SU-DHL-6 (cell line): ENCODE measurements at regions not wholly inside any gene's neighbourhood (a gene's known extent, or its start where the extent isn't known, plus 50 kb on each side); places are given as distances from the start of the nearest gene placed in this dataset.

Experiments
- H2AFZ ChIP-seq: fragments of 200-600 bp; sonication (generic); 2 replicates; pipeline ENCODE4 v1.6.1; 2014; ENCODE audit warnings: low read depth, mild to moderate bottlenecking, moderate library complexity, mixed read lengths, antibody characterized with exemption, low read length; ENCODE audit not compliant: severe bottlenecking
- H3F3A ChIP-seq: fragments of 200-600 bp; shearing (Covaris generic); 2 replicates; pipeline ENCODE4 v1.6.0; 2016; ENCODE audit warnings: antibody characterized with exemption, mild to moderate bottlenecking; ENCODE audit not compliant: insufficient read depth
- H3K27ac ChIP-seq: fragments of 200-600 bp; sonication (generic); 2 replicates; pipeline ENCODE4 v1.5.1; 2016; ENCODE audit warnings: low read depth, mild to moderate bottlenecking, low read length, moderate library complexity, mixed read lengths
- H3K27me3 ChIP-seq: fragments of 200-600 bp; sonication (generic), shearing (Covaris generic); 2 replicates; pipeline ENCODE4 v1.6.0; 2014; ENCODE audit warnings: mild to moderate bottlenecking, low read length
- H3K36me3 ChIP-seq: fragments of 200-600 bp; sonication (generic); 2 replicates; pipeline ENCODE4 v1.6.1; 2014; ENCODE audit warnings: mild to moderate bottlenecking, low read length, mixed read lengths
- H3K4me2 ChIP-seq: fragments of 300-600, 200-600 bp; shearing (Covaris generic), sonication (generic); 2 replicates; pipeline ENCODE4 v1.6.0; 2014; ENCODE audit warnings: low read length, low read depth, mild to moderate bottlenecking; ENCODE audit not compliant: poor library complexity, severe bottlenecking
- H3K4me3 ChIP-seq: fragments of 200-600 bp; sonication (generic); 2 replicates; pipeline ENCODE4 v1.5.1; 2014; ENCODE audit warnings: antibody characterized with exemption, low read length, mild to moderate bottlenecking, mixed read lengths; ENCODE audit not compliant: insufficient read depth, poor library complexity, severe bottlenecking
- H3K79me2 ChIP-seq: fragments of 200-600 bp; sonication (generic); 2 replicates; pipeline ENCODE4 v1.6.1; 2014; ENCODE audit warnings: mild to moderate bottlenecking, low read length, moderate library complexity; ENCODE audit not compliant: insufficient read depth
- H3K9ac ChIP-seq: fragments of 200-600 bp; sonication (generic); 2 replicates; pipeline ENCODE4 v1.7.0; 2014; ENCODE audit warnings: mild to moderate bottlenecking, low read length
- H3K9me2 ChIP-seq: fragments of 200-600 bp; sonication (generic); replicated peaks from 2 replicates; pipeline ENCODE4 v1.6.1; 2014; ENCODE audit warnings: low read length; ENCODE audit not compliant: insufficient read depth
- H3K9me3 ChIP-seq: fragments of 200-600 bp; sonication (generic); 2 replicates; pipeline ENCODE4 v1.6.1; 2014; ENCODE audit warnings: low read length, mixed read lengths; ENCODE audit not compliant: insufficient read depth
- H4K20me1 ChIP-seq: fragments of 200-600 bp; sonication (generic); 2 replicates; pipeline ENCODE4 v1.6.1; 2014; ENCODE audit warnings: low read depth, mild to moderate bottlenecking, antibody characterized with exemption, low read length, moderate library complexity, mixed read lengths
- EZH2phosphoT487 ChIP-seq: fragments of 200-600 bp; sonication (generic), shearing (Covaris generic); conservative IDR thresholded peaks from 2 replicates; pipeline ENCODE4 v1.6.1; 2018; ENCODE audit warnings: mild to moderate bottlenecking, antibody characterized with exemption, low read length, moderate library complexity, mixed read lengths
- TF ChIP-seq, protein P1 (sequence below): fragments of 200-600 bp; sonication (generic); IDR thresholded peaks from one replicate; pipeline ENCODE4 v1.5.1; 2017; ENCODE audit warnings: antibody characterized with exemption, mild to moderate bottlenecking, low read length, moderate library complexity; ENCODE audit not compliant: insufficient read depth, poor library complexity, severe bottlenecking

DNA sequence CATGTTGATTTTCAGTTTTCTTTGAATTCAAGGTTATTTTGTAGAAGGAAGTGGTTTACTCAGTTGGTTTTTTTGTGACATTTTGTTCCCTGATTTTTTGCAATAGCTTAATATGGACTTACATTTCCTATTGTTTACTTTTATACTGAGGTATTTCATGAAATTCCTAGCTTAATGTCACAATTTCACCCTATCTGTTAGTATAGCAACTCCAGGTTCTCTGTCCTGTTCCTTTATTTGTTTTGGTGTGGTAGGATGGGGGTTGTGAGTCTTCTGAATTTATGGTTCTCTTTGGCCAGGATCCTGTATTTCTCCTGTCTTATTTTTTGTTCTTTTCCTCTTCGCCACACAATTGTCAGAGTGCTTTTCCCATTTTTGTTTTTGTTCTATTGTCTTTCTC, 523.4 kb upstream of the ARRDC3 start:
- Histone ChIP-seq H3K79me2 (no peaks in the 10 kb centered on the region), H3K4me3 (no peak overlapping the region), H3K36me3 (no peaks in the 10 kb centered on the region), H3K27me3 (no peaks in the 10 kb centered on the region), H4K20me1 (no peaks in the 10 kb centered on the region), H3K9me2 (no peaks in the 10 kb centered on the region), H3F3A (no peaks in the 10 kb centered on the region), H3K9me3 (no peaks in the 10 kb centered on the region), H2AFZ (no peak overlapping the region), H3K9ac (no peak overlapping the region), H3K4me2 (no peak overlapping the region), H3K27ac (no peak overlapping the region)
- TF ChIP-seq, protein P1, sequence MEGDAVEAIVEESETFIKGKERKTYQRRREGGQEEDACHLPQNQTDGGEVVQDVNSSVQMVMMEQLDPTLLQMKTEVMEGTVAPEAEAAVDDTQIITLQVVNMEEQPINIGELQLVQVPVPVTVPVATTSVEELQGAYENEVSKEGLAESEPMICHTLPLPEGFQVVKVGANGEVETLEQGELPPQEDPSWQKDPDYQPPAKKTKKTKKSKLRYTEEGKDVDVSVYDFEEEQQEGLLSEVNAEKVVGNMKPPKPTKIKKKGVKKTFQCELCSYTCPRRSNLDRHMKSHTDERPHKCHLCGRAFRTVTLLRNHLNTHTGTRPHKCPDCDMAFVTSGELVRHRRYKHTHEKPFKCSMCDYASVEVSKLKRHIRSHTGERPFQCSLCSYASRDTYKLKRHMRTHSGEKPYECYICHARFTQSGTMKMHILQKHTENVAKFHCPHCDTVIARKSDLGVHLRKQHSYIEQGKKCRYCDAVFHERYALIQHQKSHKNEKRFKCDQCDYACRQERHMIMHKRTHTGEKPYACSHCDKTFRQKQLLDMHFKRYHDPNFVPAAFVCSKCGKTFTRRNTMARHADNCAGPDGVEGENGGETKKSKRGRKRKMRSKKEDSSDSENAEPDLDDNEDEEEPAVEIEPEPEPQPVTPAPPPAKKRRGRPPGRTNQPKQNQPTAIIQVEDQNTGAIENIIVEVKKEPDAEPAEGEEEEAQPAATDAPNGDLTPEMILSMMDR, result no peak
- TF ChIP-seq EZH2phosphoT487, result no peak

DNA sequence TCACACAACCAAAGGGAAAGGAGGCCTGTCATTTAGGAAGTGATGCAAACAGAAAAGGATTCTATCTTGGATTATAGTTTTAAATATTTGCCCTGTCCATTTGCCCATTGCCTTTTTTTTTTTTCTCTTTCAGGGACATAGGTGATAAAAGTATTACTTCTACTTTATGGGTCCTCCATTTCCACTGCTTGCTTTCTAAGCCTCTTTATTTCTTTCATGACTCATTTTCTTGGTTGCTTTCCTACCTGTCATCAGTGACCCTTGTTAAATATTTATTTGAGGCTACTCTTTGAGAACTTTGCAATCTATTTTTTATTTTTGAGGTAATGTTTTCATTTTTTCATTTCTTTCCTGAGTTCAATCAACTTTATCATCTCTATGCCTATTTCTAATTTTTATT, 522.9 kb upstream of the ARRDC3 start:
- H3K27ac ChIP-seq, result no peak overlapping the region
- no peaks in the 10 kb centered on the region for H3K9me3 ChIP-seq
- H3K9me2 ChIP-seq, result no peaks in the 10 kb centered on the region
- no peak overlapping the region for H2AFZ ChIP-seq
- no peak overlapping the region for H3K4me2 ChIP-seq
- H3F3A ChIP-seq, result no peaks in the 10 kb centered on the region
- H3K36me3 ChIP-seq, result no peaks in the 10 kb centered on the region
- H3K79me2 ChIP-seq, result no peaks in the 10 kb centered on the region
- H3K9ac ChIP-seq, result no peak overlapping the region
- no peaks in the 10 kb centered on the region for H4K20me1 ChIP-seq
- no peaks in the 10 kb centered on the region for H3K27me3 ChIP-seq
- TF ChIP-seq EZH2phosphoT487, result no peak
- TF ChIP-seq, protein P1, result no peak
- H3K4me3 ChIP-seq, result no peak overlapping the region

DNA sequence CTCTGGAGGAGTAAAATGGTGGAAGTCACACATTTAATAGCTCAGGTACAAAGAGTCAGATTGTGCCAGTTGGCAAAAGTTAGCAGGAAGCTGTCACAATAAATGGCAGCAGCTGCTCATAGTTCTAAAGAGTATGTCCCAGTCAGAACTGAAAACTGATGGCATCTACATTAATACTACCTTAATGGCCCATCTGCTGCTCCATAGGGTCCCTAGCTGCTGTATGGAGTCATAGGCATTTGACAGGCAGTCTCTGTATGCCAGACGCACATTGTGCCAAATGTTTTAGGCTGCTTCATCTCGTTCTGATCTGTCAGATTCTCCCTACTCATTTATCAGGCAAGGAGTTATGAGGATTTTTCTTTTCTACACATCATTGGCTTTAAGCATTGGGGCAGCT, 515.8 kb upstream of the ARRDC3 start:
- Histone ChIP-seq H3F3A (no peaks in the 10 kb centered on the region), H3K27me3 (no peaks in the 10 kb centered on the region), H3K27ac (no peak overlapping the region), H3K4me3 (no peak overlapping the region), H3K9ac (no peak overlapping the region), H2AFZ (no peak overlapping the region), H4K20me1 (no peaks in the 10 kb centered on the region), H3K36me3 (no peaks in the 10 kb centered on the region), H3K4me2 (no peak overlapping the region), H3K9me2 (no peaks in the 10 kb centered on the region), H3K79me2 (no peaks in the 10 kb centered on the region), H3K9me3 (no peaks in the 10 kb centered on the region)
- TF ChIP-seq EZH2phosphoT487, result no peak
- TF ChIP-seq, protein P1, result no peak
